Astrocyte (in vitro differentiated cells and primary cell): ENCODE measurements at regions not wholly inside any gene's neighbourhood (a gene's known extent, or its start where the extent isn't known, plus 50 kb on each side); places are given as distances from the start of the nearest gene placed in this dataset.
"Not testable (repeated sequence)": the region's sequence is repeated elsewhere in the genome, so short reads cannot be mapped to it uniquely, and the experiment has no call there.

ENCODE experiments used
- EZH2 ChIP-seq: IDR thresholded peaks from 2 replicates; pipeline ENCODE4 v1.6.1; 2012; ENCODE audit warnings: mild to moderate bottlenecking, low read length, inconsistent platforms; ENCODE audit not compliant: insufficient read depth
- TF ChIP-seq, protein P1 (sequence below): IDR thresholded peaks from 2 replicates; pipeline ENCODE4 v1.5.1; 2011; ENCODE audit warnings: low read depth, mild to moderate bottlenecking, inconsistent platforms, low read length, moderate library complexity; ENCODE audit not compliant: insufficient read depth

DNA sequence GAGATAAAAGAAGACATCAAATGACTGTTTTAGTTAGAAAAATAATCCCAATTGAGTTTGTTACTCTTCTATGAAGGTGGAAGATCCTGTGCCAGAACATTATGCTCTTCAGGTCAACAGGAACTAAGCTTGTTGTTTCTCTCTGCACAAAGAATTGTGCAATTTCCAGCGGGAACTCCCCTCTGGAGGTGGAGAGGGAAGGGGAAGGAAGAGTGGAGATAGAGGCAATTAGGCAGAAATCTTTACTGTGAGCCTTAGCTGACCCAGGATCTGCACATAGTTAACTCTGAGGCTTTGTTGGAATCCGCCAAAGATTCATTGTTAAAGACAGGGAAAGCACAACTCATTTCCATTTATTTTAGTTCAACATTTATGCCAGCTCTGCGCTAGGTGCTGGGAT lies 77.3 kb downstream of the SRGAP2 start:
- TF ChIP-seq, protein P1, sequence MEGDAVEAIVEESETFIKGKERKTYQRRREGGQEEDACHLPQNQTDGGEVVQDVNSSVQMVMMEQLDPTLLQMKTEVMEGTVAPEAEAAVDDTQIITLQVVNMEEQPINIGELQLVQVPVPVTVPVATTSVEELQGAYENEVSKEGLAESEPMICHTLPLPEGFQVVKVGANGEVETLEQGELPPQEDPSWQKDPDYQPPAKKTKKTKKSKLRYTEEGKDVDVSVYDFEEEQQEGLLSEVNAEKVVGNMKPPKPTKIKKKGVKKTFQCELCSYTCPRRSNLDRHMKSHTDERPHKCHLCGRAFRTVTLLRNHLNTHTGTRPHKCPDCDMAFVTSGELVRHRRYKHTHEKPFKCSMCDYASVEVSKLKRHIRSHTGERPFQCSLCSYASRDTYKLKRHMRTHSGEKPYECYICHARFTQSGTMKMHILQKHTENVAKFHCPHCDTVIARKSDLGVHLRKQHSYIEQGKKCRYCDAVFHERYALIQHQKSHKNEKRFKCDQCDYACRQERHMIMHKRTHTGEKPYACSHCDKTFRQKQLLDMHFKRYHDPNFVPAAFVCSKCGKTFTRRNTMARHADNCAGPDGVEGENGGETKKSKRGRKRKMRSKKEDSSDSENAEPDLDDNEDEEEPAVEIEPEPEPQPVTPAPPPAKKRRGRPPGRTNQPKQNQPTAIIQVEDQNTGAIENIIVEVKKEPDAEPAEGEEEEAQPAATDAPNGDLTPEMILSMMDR = not testable (repeated sequence)
- TF ChIP-seq EZH2 = not testable (repeated sequence)
